NCI-H82 (cell line): ENCODE measurements at regions not wholly inside any gene's neighbourhood (a gene's known extent, or its start where the extent isn't known, plus 50 kb on each side); places are given as distances from the start of the nearest gene placed in this dataset.

Experiments
- DNase-seq: peaks from one replicate; lab custom pipeline; 2025; lab: John Stamatoyannopoulos, UW

DNA sequence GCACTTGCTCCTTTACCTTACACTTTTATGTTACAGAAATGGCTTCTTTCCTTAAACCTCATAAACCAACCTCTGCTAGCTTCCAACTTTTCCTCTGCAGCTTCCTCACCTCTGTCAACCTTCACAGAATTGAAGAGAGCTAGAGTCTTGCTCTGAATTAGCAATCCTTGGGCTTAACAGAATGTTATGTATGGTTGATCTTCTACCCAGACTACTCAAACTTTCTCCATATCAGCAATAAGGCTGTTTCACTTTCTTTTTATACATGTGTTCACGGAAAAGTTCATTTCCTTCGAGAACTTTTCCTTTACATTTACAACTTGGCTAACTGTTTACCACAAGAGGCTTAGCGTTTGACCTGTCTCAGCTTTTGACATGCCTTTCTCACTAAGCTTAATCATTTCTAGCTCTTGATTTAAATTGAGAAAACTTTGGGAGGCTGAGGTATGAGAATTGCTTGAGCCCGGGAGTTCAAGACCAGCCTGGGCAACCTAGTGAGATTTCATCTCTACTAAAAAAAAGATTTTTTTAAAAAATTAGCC is 207.3 kb downstream of the BMP7 start:
- no peak for DNase-seq

DNA sequence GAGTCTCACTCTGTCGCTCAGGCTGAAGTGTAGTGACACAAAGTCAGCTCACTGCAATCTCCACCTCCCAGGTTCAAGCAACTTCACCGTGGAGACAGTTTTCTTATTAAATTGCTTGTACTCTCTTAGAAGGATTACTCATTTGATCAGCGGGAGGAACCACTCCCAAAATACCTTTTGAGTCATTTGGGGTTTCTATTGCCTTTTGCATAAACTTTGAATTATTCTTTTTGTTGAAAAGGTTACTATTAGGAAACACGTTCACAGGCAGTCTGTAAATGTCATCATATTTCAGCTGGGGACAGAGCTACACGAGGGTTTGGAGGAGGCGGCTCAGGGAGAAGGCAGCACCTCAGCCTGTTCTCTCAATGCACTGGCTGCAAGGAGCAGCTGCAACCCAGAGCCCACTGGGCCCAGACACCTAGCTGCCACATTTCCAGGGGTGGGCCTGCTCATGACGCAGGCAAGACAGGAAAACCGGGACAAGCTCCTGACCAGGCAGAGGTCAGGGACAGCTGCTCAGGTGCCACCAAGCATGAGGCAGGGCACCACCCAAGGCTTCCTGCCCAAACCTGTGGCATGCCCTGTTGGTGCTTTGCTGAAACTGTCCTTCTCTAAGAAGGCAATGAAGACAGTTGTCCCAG is 205.9 kb downstream of the BMP7 start:
- DNase-seq = no peak

DNA sequence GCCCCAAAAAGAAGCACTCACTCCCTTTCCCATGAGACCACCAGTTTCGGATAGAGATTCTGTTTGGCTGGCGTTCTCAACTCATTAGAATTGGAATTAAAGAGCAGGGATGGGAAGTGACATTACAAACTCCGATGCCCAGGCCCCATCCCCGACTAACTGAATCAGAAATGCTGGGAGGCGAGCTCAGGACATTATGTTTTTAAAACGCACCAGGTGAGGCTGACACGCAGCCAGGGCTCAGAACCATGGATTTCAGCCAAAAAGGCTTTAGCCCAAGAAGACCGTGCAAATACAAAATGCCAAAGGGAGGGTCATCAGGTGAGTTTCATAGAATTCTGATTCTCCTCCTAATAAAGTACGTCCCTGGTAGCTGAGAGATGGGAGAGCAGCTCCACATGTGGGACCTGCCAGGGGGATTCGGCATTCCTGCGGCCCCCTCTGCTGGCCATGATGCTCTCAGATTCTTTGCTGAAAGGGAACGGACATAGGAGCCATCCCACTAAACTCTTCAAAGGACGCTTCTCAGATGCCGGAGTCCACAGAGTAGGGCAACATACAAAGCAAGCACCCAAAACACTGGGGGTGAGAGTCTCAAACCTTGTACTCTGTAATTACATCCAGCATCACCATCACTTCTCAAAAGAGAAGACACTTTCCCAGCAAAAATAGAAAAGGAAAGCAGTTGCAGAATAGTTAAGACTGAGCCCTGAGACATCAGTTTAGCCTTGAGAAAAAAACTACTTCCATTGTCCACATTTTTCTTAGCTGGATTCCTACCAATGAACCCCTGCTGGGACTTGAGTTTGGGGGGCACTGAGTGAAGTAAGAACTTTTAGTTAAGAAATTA is 205.2 kb downstream of the BMP7 start:
- peak; percentile 62 for DNase-seq

DNA sequence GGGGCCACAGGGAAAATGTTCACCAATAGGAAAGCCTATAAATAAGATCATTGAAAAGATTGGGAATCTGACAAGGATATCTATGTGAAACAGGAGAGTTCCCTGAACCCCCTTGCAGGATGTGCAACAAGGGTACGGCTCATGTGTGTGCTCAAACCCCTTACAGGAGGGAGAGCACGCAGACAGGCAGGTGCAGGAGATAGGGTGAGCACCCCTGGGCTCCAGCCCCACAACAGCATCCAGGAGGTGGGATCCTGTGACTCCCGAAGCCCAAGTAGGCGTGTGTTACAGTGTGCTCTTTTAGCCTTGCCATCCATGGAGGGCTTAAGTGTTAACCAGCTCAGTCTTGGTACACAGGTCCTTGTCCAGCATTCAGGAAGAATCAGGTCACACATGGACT is 204.2 kb downstream of the BMP7 start:
- no peak for DNase-seq

DNA sequence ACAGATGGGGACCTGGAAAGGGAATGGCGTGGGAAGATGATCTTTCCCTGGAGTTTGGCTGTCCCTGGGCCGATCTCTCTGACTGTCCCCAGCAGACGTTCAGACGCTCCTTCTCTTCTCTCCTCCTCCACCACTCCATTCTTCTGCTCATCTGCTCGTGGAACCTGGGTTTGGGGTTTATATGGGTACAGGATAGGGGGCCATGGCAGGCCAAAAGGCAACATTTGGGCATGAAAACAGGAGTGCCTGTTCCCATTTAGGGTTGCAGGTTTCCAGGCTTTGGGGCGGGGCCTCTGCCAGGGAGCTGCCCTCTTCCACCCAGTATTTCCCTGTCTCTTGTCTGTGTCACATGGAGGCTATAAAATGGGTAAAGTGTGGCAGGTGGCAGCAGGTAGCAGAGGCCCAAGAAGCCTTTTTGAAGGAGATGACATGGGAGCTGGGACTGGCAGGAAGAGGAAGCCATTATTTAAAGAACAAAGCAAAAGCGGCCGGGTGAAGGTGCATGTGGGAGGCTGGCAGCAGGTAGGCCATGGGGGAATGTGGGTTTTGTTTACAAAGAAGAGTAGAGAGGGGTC is 203.7 kb downstream of the BMP7 start:
- no peak for DNase-seq

DNA sequence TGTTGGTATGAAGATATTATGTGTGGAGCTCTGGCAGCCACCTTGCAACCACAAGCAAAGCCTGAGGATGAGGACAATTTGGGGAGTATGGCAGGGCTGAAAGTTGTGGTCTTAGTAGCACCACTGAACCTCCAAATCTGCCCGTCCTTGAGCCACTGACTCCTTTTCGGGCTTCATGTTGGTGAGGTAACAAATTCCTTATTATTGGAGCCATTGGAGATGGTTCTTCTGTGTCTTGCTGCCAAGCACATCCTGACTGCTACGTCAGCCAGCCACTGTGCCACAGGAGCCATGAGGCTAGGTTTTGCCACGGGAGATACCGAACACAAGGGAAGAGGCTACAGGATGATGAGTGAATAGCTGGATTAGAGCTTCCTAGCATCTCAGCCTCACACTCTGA is 201.6 kb downstream of the BMP7 start:
- DNase-seq = no peak

DNA sequence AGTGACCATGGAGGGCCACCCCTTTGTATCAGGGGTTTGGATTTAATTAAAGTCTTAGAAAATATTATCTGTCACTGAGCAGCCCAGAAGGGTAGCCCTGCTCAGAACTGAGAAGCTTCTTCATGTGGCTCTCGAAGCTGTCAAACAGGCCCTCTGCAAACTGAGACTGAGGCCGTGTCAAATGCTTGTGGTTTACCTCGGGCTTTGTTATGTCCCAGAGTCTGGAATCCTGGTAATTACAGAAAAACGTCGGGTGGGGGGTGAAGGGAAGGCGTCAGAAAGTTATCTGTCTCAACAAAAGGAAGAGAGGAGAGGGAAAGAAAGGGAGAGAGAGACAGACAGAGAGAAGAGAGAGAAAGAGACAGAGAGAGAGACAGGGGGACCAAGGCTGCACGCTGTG is 200.8 kb downstream of the BMP7 start:
- DNase-seq = no peak

DNA sequence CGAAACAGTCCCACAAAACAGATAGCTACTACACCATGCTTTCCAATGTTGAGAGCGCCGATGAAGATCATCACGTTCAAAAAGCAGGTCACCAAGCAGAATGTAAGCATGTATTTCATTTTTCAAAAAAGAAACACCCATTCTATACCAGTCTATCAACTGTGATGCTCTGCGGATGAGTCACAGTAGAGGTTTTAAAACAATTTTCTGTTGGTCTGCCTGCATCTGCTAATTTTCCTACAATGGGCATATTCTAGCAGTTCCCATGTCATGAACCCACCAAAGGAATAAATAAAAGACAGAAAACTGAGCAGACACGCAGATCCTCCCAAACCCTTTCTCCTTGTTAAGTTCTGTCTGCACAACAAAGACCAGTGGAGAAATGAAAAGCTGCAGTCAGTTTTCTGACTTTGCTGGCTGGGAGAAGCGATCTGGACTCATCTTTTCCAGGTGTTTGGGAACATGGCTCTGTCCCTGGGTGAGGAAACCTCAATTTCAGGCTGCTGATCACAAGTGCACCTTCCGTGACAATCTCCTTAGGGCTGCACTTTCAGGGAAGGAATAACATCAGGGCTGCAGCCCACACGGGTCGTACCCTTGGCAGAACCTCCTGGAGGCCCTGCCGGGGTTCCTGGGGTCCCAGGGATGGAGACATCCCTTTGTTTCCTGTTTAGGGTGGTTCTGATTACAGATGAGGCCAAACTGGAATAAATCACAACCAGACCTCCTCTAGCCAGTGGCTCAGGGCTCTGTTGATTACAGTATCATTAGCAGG is 200.1 kb downstream of the BMP7 start:
- no peak for DNase-seq

DNA sequence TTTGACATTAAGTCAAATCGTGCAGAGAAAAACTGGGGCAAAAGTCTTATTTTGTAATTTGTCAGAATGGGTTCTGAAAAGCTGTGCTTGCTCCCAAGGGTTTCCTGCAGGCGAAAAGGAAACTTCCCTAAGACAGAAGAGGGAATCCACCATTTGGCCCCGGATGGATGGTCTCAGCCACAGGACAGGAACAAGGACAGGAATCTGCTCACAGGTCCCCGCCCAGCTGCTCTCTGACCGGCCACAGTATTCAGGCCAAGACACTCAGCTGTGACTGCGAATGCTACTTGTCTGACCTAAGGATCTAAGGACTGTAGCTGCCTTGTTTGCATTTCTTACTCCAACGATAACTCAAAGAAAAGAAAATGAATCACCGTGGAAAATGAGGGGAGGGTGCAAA is 197.0 kb downstream of the BMP7 start:
- no peak for DNase-seq

DNA sequence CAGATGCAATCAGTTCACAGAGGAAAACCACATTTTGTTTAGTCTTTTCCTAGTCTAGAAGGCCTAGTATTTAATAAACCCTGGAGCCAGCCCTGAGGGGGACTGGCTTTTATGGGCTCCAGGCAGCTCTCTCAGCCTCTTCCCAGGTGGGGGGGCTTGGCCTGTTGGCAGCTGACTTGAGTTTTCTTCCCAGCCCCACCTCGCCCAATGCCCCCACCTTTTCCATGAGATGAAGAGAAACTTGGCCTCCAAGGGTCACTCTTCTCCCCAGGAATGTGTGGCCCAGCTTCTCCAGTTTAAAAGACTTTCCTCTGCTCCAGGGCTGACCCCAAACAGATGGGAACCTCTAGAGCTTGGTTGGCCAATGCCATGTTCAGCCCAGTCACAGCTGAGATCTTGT is 196.1 kb downstream of the BMP7 start:
- DNase-seq = no peak

DNA sequence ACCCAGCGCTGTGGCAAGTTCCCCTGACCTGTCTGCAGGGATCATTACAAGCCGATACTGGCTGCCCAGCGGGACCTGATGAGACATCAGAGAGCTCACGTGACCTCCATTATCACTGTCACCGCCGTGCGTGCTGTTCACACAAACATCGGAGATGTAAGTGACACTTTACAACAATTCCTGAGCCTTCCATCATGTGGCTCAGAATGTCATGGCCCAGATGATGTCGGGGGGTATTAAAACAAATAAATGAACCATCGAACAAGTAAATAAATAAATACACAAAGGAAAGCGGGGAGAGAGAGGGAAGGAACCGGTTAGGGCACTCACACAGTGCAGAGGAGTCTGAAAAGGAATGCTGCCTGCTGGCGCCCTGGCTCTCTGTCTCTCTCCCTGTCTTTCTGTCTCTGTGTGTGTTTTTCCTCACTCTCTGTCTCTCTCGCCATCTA is 195.1 kb downstream of the BMP7 start:
- DNase-seq = peak; percentile 43

DNA sequence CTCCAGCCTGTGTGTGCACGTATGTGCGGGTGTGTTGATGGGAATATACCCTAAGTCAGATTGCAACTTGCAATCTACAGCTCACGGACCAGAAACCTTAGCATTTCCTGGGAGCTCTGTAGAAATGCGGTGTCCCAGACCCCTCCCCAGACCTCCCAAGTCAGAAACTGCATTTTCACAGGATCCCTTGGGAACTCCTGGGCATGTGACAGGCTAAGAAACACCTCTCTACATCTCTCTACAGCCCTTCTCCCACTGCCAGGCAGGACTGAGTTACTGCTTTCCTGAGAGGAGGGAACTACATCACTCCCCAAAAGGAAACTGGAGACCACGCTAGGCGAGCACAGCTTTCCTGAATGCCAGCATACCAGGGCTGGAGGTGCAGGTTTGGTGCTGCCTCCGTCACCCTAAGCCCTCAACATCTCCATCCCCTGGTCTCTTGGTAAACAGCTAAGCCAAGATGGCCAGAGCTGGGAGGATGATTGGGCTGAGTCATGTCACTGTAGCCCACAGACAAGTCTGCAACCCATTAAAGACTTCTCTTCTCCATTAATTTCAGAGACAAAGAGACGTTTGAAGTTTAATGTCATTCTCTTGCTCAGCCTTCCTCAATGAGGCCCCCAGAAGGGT is 194.4 kb downstream of the BMP7 start:
- DNase-seq = no peak

DNA sequence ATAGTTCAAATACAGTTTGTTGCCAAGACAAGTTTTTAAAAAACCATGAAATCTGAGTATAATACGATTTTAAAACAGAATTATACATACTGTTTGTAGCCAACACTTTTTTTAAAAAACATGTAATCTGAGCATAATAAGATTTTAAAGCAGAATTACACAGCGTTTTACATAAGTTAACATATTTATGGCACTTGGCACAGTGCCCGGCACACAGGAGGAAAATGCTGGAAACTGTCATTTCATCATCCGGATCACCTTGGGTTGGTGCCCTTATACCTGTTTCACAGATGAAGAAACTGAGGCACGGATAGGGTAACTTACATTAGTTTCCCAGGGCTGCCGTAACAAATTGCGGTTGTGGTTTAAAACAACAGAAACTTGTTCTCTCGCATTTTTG is 193.0 kb downstream of the BMP7 start:
- DNase-seq = no peak

DNA sequence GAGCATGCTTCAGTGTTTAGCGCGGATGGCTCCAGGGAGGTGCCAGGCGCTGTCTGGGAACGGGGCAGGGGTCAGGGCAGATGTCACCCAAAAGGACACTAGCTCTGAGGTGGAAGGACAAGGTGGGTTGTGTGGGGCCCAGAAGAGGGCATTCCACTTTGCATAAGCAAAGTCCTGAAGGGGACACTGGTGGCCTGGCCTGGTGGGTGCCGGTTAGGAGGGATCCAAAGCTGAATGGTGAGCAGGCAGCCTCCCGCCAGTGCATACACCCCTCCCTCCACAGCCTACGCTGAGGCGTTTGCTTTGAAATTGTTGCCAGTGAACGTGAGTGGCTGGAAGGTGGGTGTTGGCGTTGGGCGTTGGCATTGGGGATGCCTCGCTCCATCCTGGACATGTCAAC is 192.1 kb downstream of the BMP7 start:
- DNase-seq = no peak

DNA sequence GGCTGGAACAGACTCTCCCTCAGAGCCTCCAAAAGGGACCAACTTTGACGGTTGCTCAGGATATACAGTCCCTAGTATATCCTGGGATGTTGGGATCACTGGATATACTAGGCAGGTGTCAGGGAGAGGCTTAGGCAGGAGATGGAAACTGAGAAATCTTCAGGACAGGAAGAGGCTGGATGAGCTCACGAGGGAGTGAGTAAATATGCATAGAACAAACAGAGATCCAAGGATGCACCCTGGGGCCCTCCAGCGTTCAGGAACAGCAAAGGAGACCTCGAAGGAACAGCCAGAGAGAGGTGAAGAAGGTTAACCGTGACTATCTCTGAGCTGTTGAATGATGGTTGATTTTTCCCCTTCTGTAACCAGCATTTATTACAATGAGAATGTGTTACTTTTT is 191.3 kb downstream of the BMP7 start:
- DNase-seq = no peak

DNA sequence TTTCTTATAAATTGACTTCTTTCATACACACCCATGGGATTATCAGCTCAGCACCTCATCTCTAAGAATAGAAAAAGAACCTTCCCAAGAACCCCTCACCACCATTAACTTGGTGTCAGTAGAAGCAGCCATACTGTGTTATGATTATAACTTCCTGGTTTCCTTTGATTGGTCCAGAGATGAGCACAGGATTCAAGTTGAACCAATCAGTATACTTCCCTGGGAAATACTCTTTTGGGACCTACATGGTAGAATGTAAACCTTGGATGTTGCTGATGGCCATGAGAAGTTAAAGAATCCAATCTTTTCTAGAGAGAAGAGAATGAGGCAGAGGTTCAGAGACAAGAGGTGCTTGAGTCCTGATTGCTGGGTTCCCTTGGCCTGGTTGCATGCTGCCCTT is 190.8 kb downstream of the BMP7 start:
- DNase-seq = no peak

DNA sequence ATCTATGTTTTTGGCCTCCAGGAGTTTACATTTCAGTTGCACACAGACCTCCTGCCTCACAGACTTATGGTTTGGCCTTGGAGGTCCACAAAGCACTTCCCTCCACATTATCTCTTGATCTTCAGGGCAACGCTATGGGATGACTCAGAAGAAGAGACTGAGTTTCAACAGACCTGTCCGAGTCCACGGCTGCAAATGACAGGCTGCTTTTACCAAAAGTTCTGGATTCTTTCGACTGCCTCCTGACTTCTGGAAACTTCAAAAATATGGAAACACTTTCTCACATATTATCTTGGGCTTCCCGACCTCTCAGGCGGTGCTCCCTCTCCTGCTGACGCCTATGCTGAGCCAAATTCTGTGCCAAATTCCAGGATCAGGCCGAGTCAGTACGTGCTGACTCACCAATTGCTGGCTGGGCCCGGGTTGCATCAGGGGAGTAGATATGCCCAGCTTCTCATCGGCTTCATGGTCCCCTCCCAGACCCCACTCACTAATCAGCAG is 190.2 kb downstream of the BMP7 start:
- no peak for DNase-seq

DNA sequence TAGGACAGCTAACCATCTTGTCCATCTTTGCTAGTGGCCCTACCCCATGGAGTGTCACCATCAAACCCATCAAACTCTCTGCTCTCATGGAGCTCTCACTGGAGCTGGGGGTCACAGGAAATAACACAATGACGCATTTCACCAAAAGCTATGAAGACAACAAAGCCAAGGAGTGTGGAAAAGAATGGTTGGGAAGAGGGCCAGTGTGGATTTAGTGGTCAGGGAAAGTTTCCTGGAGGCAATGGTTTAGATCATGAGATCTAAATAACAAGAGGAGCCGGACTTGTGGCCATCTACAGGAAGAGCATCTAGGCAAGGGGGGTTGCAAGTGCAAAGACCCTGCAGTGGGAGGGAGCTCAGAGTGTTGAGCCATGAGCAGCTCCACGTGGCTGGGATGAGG is 189.5 kb downstream of the BMP7 start:
- no peak for DNase-seq

DNA sequence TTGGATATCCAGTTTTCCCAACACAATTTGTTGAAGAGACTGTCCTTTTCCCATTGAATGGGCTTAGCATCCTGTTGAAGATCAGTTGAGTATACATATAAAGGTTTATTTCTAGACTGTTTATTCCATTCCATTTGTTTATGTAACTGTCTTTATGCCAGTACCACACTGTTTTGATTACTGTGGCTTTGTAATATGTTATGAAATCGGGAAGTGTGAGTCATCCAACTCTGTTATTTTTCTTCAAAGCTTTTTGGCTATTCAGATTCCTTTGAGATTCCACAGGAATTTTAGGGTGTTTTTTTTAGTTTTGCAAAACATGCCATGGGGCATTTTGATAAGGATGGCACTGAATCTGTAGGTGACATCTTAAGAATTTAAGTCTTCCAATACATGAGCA is 188.3 kb downstream of the BMP7 start:
- DNase-seq = no peak

DNA sequence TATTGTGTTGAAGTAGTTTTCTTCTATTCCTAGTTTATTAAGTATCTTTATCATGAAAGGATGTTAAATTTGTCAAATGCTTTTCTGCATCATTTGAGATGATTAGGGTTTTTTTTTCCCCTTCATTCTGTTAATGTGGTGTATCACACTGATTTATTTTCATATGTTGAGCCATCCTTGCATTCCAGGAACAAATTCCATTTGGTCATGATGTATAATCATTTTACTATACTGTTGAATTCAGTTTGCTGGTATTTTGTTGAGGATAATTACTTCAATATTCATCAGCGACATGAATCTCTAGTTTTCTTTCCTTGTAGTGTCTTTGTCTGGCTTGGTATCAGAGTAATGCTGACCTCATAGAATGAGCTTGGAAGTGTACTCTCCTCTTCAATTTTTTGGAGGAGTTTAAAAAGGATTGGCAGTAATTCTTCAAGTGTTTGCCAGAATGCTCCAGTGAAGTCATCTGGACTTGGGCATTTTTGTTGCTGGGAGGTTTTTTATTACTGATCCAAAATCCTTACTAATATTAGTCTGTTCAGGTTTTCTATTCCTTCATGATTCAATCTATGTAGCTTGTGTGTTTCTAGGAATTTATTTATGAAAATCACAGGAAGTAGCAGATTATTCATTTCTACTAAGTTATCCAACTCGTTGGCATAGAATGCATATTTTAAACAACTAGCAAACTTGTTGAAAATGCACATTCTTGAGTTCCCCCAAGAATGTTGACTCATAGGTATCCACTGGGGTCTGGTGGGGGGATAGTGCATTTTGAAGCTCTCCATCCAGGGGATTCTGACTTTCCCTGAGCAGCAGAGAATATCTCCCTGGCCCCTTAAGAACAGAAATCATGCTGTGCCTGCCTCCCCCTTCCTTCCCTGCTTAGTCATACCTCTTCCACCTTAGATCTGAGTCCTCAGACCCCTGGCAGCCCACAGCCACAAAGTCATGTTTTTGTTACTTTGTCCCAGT is 187.1 kb downstream of the BMP7 start:
- DNase-seq = no peak
